H9 (cell line): ENCODE measurements at regions not wholly inside any gene's neighbourhood (a gene's known extent, or its start where the extent isn't known, plus 50 kb on each side); places are given as distances from the start of the nearest gene placed in this dataset.

Experiments used
- DNase-seq: peaks from one replicate; pipeline ENCODE4 v3.0.0-alpha.2; 2017
- H2AFZ ChIP-seq: one replicate; pipeline ENCODE4 v1.6.1; 2013; ENCODE audit warnings: mild to moderate bottlenecking, low read length, control low read depth, moderate library complexity
- H2AK5ac ChIP-seq: 2 replicates; pipeline ENCODE4 v1.6.1; 2013; ENCODE audit warnings: low read length, control low read depth, mixed read lengths; ENCODE audit not compliant: insufficient read length
- H2BK120ac ChIP-seq: one replicate; pipeline ENCODE4 v1.6.1; 2013; ENCODE audit warnings: low read depth, mild to moderate bottlenecking, low read length, control low read depth, inconsistent platforms; ENCODE audit not compliant: poor library complexity, severe bottlenecking
- H2BK12ac ChIP-seq: 2 replicates; pipeline ENCODE4 v1.6.1; 2013; ENCODE audit warnings: low read length, control low read depth, mixed read lengths, low read depth; ENCODE audit not compliant: insufficient read length
- H2BK15ac ChIP-seq: 2 replicates; pipeline ENCODE4 v1.6.1; 2013; ENCODE audit warnings: low read depth, low read length, control low read depth
- H2BK20ac ChIP-seq: one replicate; pipeline ENCODE4 v1.6.1; 2013; ENCODE audit warnings: low read depth, mild to moderate bottlenecking, low read length, control low read depth, inconsistent platforms; ENCODE audit not compliant: poor library complexity, severe bottlenecking
- H2BK5ac ChIP-seq: 2 replicates; pipeline ENCODE4 v1.6.1; 2013; ENCODE audit warnings: low read length, control low read depth, mixed read lengths; ENCODE audit not compliant: insufficient read length
- H3K14ac ChIP-seq: 2 replicates; pipeline ENCODE4 v1.6.1; 2013; ENCODE audit warnings: low read length, control low read depth; ENCODE audit not compliant: insufficient read depth
- H3K18ac ChIP-seq: 2 replicates; pipeline ENCODE4 v1.6.1; 2013; ENCODE audit warnings: low read depth, mild to moderate bottlenecking, mixed read lengths, low read length, control low read depth; ENCODE audit not compliant: insufficient read length
- H3K23ac ChIP-seq: 2 replicates; pipeline ENCODE4 v1.6.1; 2013; ENCODE audit warnings: low read length, control low read depth, mixed read lengths, low read depth; ENCODE audit not compliant: insufficient read length
- H3K23me2 ChIP-seq: 2 replicates; pipeline ENCODE4 v1.6.1; 2013; ENCODE audit warnings: low read depth, mild to moderate bottlenecking, mixed read lengths, low read length, control low read depth; ENCODE audit not compliant: insufficient read length, poor library complexity, severe bottlenecking
- H3K27ac ChIP-seq: 2 replicates; pipeline ENCODE4 v1.5.1; 2013; ENCODE audit warnings: low read length, control low read depth, mixed read lengths, low read depth; ENCODE audit not compliant: insufficient read length
- H3K27me3 ChIP-seq: 2 replicates; pipeline ENCODE4 v1.6.1; 2013; ENCODE audit warnings: low read length, control low read depth, inconsistent platforms; ENCODE audit not compliant: insufficient read depth
- H3K4ac ChIP-seq: 2 replicates; pipeline ENCODE4 v1.6.1; 2013; ENCODE audit warnings: low read depth, mild to moderate bottlenecking, control low read depth, inconsistent platforms, low read length, moderate library complexity
- H3K4me1 ChIP-seq: 2 replicates; pipeline ENCODE4 v1.6.1; 2013; ENCODE audit warnings: low read length, control low read depth, inconsistent platforms; ENCODE audit not compliant: insufficient read depth
- H3K4me2 ChIP-seq: 2 replicates; pipeline ENCODE4 v1.6.1; 2013; ENCODE audit warnings: low read length, control low read depth, mixed read lengths; ENCODE audit not compliant: insufficient read length, insufficient read depth
- H3K56ac ChIP-seq: 2 replicates; pipeline ENCODE4 v1.6.1; 2013; ENCODE audit warnings: low read depth, mild to moderate bottlenecking, mixed read lengths, low read length, control low read depth; ENCODE audit not compliant: insufficient read length
- H3K79me1 ChIP-seq: 2 replicates; pipeline ENCODE4 v1.6.1; 2013; ENCODE audit warnings: low read depth, mild to moderate bottlenecking, moderate library complexity, low read length, control low read depth, inconsistent platforms; ENCODE audit not compliant: insufficient read depth, poor library complexity, severe bottlenecking
- H3K79me2 ChIP-seq: 2 replicates; pipeline ENCODE4 v1.6.1; 2013; ENCODE audit warnings: low read length, control low read depth, inconsistent platforms; ENCODE audit not compliant: insufficient read depth
- H3K9ac ChIP-seq: 2 replicates; pipeline ENCODE4 v1.6.1; 2013; ENCODE audit warnings: low read length, control low read depth, mixed read lengths; ENCODE audit not compliant: insufficient read length; ENCODE audit errors: extremely low read depth
- H3K9me3 ChIP-seq: one replicate; pipeline ENCODE4 v1.6.1; 2013; ENCODE audit warnings: low read depth, low read length, inconsistent platforms; ENCODE audit not compliant: control insufficient read depth
- H3T11ph ChIP-seq: one replicate; pipeline ENCODE4 v1.6.1; 2013; ENCODE audit warnings: mild to moderate bottlenecking, low read length, control low read depth, inconsistent platforms
- H4K20me1 ChIP-seq: one replicate; pipeline ENCODE4 v1.6.1; 2013; ENCODE audit not compliant: control insufficient read depth, insufficient read length, insufficient read depth
- H4K5ac ChIP-seq: 2 replicates; pipeline ENCODE4 v1.6.1; 2013; ENCODE audit warnings: low read depth, mild to moderate bottlenecking, mixed read lengths, low read length, control low read depth; ENCODE audit not compliant: insufficient read length
- H4K8ac ChIP-seq: replicated peaks from 2 replicates; pipeline ENCODE4 v1.6.1; 2013; ENCODE audit warnings: low read length, control low read depth, mixed read lengths, low read depth; ENCODE audit not compliant: insufficient read length
- H4K91ac ChIP-seq: 2 replicates; pipeline ENCODE4 v1.6.1; 2013; ENCODE audit warnings: low read depth, mild to moderate bottlenecking, moderate library complexity, mixed read lengths, low read length, control low read depth; ENCODE audit not compliant: insufficient read length
- H3K27ac Mint-ChIP-seq, 3 experiments: 2 replicates in 2 of 3; 3 replicates in 1 of 3; pipeline ENCODE4 v1.8.0; 2020 to 2021; ENCODE audit warnings: mixed read lengths in 3 of 3, mild to moderate bottlenecking in 1 of 3, moderate library complexity in 1 of 3
- H3K27me3 Mint-ChIP-seq: 2 replicates; pipeline ENCODE4 v1.8.0; 2021; ENCODE audit warnings: low read depth, mild to moderate bottlenecking, moderate library complexity, mixed read lengths
- H3K36me3 Mint-ChIP-seq, 3 experiments: 2 replicates in 2 of 3; 3 replicates in 1 of 3; pipeline ENCODE4 v1.8.0; 2020 to 2021; ENCODE audit warnings: low read depth in 3 of 3, mixed read lengths in 3 of 3; ENCODE audit not compliant: insufficient read depth in 1 of 3
- H3K4me1 Mint-ChIP-seq, 2 experiments: 2 replicates each; pipeline ENCODE4 v1.8.0; 2020; ENCODE audit warnings: mixed read lengths in 2 of 2
- H3K4me3 Mint-ChIP-seq, 2 experiments: 2 replicates in 1 of 2; 3 replicates in 1 of 2; pipeline ENCODE4 v1.8.0; 2020 to 2021; ENCODE audit warnings: mild to moderate bottlenecking in 2 of 2, mixed read lengths in 2 of 2, moderate library complexity in 1 of 2
- H3K9me3 Mint-ChIP-seq, 2 experiments: 2 replicates in 1 of 2; 3 replicates in 1 of 2; pipeline ENCODE4 v1.8.0; 2020; ENCODE audit warnings: mild to moderate bottlenecking in 2 of 2, mixed read lengths in 2 of 2, moderate library complexity in 1 of 2
- CTCF ChIP-seq: fragments of 200-600 bp; sonication (generic); conservative IDR thresholded peaks from 3 replicates; pipeline ENCODE4 v1.8.0; 2021; ENCODE audit warnings: antibody characterized with exemption, mild to moderate bottlenecking
- WGBS: extraction: QIAGEN DNeasy Blood & Tissue Kit; methylation state at CpG from one replicate; pipeline ENCODE4 v1.1.7; 2013; ENCODE audit warnings: missing lambda C conversion rate, low lambda C conversion rate, mixed read lengths; ENCODE audit not compliant: insufficient read length; ENCODE audit errors: extremely low coverage; 5-methylcytosine and 5-hydroxymethylcytosine counted together

GRCh38 chrX:101164766-101165590 lies 54.6 kb upstream of the DRP2 start:
- Mint-ChIP-seq H3K9me3 (peaks cover 54 to 56% of the 10 kb centered on the region in 2 experiments), H3K27me3 (no peaks in the 10 kb centered on the region), H3K27ac (peak overlapping the region in 2 of 3 experiments; percentile 10 to 11; a peak in 1 of 7 replicates), H3K36me3 (peaks cover 13 to 33% (median 26%) of the 10 kb centered on the region in 3 experiments), H3K4me1 (no peaks in the 10 kb centered on the region), H3K4me3 (no peak overlapping the region)
- H3K79me2 ChIP-seq, result no peaks in the 10 kb centered on the region
- no peak overlapping the region for H3K14ac ChIP-seq
- no peak overlapping the region for H3K56ac ChIP-seq
- no CpG with 5 or more reads among the region's 1 CpG for WGBS
- H3K23ac ChIP-seq, result no peak overlapping the region
- H3K4ac ChIP-seq, result no peak overlapping the region
- H3K9ac ChIP-seq, result no peak overlapping the region
- H2BK5ac ChIP-seq, result no peak overlapping the region
- no peak overlapping the region for H3T11ph ChIP-seq
- no peak overlapping the region for H2AK5ac ChIP-seq
- H4K20me1 ChIP-seq, result no peaks in the 10 kb centered on the region
- no peaks in the 10 kb centered on the region for H3K79me1 ChIP-seq
- TF ChIP-seq CTCF, result no peak
- no peak overlapping the region for H4K8ac ChIP-seq
- no peak overlapping the region for H3K27ac ChIP-seq
- H4K91ac ChIP-seq, result no peak overlapping the region
- H3K18ac ChIP-seq, result no peak overlapping the region
- no peaks in the 10 kb centered on the region for H3K4me1 ChIP-seq
- no peak for DNase-seq
- H2BK20ac ChIP-seq, result no peak overlapping the region
- peaks cover 19% of the 10 kb centered on the region for H3K9me3 ChIP-seq
- no peak overlapping the region for H2BK15ac ChIP-seq
- H3K27me3 ChIP-seq, result no peaks in the 10 kb centered on the region
- no peaks in the 10 kb centered on the region for H3K23me2 ChIP-seq
- H4K5ac ChIP-seq, result no peak overlapping the region
- H2AFZ ChIP-seq, result no peak overlapping the region
- no peak overlapping the region for H2BK12ac ChIP-seq
- H2BK120ac ChIP-seq, result no peak overlapping the region
- no peak overlapping the region for H3K4me2 ChIP-seq
